ENCODE measurements at regions not wholly inside any gene's neighbourhood (a gene's known extent, or its start where the extent isn't known, plus 50 kb on each side); places are given as distances from the start of the nearest gene placed in this dataset.

DNA sequence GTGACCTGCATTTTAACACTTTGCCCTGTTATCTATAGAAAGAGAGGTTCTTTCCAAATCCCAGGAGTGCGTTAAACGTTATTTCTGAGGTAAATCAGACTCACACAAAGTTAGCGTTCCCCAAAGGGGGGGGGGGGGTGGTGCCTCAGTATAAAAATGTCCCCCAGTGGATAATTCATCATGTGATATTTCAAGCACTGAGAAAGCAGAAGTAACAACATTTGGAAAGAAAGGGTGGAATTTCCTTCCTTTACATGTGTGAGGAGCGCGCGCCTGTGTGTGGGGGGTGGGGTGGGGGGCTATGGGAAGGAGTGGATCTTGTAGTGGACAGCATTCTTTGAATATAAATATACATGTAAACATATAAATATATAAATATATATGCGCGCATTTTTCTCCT lies 630.9 kb downstream of the NYAP2 start:
- TF ChIP-seq, protein P1, sequence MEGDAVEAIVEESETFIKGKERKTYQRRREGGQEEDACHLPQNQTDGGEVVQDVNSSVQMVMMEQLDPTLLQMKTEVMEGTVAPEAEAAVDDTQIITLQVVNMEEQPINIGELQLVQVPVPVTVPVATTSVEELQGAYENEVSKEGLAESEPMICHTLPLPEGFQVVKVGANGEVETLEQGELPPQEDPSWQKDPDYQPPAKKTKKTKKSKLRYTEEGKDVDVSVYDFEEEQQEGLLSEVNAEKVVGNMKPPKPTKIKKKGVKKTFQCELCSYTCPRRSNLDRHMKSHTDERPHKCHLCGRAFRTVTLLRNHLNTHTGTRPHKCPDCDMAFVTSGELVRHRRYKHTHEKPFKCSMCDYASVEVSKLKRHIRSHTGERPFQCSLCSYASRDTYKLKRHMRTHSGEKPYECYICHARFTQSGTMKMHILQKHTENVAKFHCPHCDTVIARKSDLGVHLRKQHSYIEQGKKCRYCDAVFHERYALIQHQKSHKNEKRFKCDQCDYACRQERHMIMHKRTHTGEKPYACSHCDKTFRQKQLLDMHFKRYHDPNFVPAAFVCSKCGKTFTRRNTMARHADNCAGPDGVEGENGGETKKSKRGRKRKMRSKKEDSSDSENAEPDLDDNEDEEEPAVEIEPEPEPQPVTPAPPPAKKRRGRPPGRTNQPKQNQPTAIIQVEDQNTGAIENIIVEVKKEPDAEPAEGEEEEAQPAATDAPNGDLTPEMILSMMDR (IDR thresholded peaks at IDR 0.05) = no peak
- TF ChIP-seq POLR2A (IDR thresholded peaks at IDR 0.05) = no peak
